ENCODE measurements at regions not wholly inside any gene's neighbourhood (a gene's known extent, or its start where the extent isn't known, plus 50 kb on each side); places are given as distances from the start of the nearest gene placed in this dataset.
"Not testable (repeated sequence)": the region's sequence is repeated elsewhere in the genome, so short reads cannot be mapped to it uniquely, and the experiment has no call there.

- no peak for DNase-seq
These were observed 113.9 kb downstream of the SNRPN start for GRCh38 chr15:25068696-25069095.

DNA sequence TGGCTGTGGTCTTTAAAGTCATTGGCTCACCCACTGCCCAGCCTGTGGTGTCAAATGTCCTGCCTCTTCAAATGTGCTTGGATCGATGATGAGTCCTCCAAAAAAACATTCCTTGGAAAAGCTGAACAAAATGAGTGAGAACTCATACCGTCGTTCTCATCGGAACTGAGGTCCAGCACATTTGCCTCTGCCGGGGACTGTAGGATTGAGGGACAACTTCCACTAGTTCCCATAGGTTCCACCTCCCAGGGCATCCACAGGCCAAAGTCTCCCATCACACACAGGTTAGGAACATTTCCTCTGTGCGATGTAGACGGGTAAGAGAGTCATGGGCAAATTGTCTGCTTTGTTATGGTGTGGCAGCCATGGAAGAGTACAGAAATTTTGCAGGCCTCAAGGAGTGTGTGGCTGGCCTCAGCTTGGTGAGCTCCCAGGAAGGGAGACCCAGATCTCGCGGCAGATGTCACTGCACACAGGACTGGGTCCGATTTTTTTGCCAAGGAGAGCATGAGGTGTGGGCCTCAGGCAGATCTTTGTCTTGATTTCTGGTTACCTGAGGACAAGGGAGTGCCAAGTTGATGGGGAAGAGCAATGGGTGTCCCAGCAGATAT, 115.7 kb downstream of the SNRPN start:
- DNase-seq, result no peak

- DNase-seq, result no peak
These were observed 118.2 kb downstream of the SNRPN start for GRCh38 chr15:25072857-25073476.

- DNase-seq, result no peak
These were observed 132.3 kb downstream of the SNRPN start for GRCh38 chr15:25087137-25087536.

DNA sequence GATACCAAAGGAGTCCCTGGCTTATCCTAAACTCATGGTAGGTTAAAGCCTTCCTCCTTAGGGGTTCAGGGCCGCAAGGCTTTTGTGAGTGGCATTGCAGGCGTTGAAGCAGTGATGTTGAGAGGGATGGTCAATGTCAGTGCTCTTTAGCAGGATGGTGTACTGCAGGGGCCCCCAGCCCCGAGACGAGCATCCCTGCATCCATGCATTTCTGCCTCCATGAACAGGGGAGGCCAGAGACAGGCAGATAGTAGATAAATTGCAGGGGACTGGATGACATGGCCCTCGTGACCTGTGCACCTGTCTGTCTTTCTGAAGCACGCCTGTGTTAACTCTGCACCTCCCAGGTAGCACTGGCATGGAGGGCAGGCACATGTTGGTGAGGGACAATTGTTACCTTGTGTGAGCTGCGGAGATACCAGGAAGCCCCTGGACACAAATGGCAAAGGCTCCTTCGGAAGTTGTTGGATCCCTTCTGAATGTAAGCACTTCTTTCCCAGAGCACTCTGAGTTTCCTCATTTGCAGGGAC, 133.5 kb downstream of the SNRPN start:
- DNase-seq, result no peak

- no peak for DNase-seq
These were observed 134.8 kb downstream of the SNRPN start for GRCh38 chr15:25089577-25089976.

GRCh38 chr15:25090073-25090733, 135.4 kb downstream of the SNRPN start:
- no peak for DNase-seq

GRCh38 chr15:25091421-25092158, 136.8 kb downstream of the SNRPN start:
- no peak for DNase-seq

DNA sequence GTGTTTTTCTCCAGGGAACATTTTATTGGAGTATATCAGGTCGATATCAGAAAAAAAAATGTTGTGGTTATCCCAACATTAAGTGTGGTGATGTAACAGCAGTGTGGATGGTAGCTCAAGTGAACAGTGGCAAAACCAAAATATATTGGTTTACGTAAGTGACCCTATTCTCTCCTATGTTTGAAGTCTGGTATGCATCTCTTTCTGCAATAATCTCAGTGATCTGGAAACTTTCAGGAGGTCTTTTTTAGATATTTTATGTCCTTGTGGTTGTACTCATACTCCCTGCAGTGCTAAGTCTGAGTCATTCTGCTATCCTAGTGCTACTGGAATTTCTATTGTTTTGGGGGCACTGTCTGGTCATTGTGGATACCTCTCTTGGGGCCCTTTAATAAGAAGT, 137.9 kb downstream of the SNRPN start:
- DNase-seq, result no peak

- DNase-seq, result no peak
These were observed 138.8 kb downstream of the SNRPN start for GRCh38 chr15:25093455-25094029.

GRCh38 chr15:25094066-25094465, 139.3 kb downstream of the SNRPN start:
- DNase-seq, result no peak

GRCh38 chr15:25094519-25094918, 139.7 kb downstream of the SNRPN start:
- DNase-seq, result no peak

GRCh38 chr15:25095179-25095578, 140.4 kb downstream of the SNRPN start:
- no peak for DNase-seq

GRCh38 chr15:25099966-25100365, 145.2 kb downstream of the SNRPN start:
- DNase-seq, result not testable (repeated sequence)

GRCh38 chr15:25106209-25106608, 151.4 kb downstream of the SNRPN start:
- DNase-seq, result no peak

GRCh38 chr15:25133804-25134203, 179.0 kb downstream of the SNRPN start:
- DNase-seq, result no peak

DNA sequence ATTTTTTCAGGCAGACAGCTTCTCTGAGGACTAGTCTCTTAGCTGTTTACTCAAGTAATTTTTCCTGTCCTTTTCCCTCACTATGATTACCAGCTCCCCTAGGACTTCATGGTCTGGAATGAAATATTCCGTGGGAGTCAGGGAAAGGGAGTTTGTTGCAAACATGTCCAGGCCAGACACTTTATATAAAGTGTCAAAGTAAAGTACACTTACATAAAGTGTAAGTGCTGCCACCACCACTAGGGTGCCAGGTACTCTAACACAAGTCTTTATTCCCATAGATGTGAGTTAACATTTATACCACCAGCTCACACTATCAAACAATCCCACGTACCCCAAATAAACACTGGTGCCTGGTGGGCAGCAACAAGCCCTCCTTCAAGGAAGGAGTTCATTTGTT, 179.8 kb downstream of the SNRPN start:
- DNase-seq, result no peak

GRCh38 chr15:25136119-25136518, 181.3 kb downstream of the SNRPN start:
- DNase-seq, result no peak

DNA sequence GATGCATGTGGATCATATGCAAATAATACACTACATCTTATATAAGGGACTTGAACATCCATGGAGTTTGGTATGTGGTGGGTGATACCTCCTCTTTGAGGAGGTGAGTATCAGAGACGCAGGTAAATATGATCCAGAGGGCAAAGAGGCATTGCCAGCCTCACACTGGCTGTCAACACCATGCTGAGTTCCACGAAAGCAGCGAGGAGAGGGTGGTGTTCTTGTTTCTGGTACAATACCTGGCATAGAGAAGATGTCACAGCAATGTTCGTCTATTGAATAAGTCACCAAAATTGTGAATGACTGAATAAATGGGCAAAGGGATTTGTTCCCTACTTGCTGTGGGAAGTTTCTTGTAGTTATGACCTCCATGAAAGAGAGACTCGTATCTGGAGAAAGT, 182.2 kb downstream of the SNRPN start:
- DNase-seq, result no peak

GRCh38 chr15:25169318-25169717, 214.5 kb downstream of the SNRPN start:
- no peak for DNase-seq

DNA sequence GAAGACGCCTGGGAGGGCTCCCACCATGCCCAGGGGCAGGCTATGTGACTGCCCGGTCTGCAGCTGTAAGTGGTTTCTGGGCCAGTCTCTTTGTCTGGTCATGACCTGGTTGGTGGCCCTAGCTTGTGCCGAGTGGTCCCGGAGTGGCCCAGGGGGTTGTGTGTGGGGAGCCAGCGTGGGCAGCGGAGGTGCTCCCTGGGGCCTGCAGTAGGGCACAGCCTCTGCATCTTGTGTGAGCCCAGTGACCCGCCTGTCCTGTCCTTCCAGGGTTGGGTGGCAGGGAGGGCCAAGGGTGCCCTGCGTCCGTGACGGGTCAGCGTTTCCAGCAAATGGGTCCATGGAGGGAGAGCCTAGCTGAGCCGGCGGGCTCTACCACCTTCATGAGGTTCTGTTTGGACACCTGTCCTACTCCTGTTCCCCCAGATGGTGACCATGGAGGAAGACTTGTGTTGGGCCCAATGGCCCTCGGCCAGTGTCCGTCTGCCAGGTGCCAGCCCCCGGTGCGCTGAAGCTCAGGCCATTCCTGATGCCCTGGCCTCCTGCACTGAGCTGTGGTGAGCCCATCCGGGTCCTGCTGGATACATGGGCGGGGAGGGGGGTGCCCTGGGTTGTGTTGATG, 215.4 kb downstream of the SNRPN start:
- peak in 2 of 5 donors; percentile 1 to 8 for DNase-seq

GRCh38 chr15:25170781-25171110, 216.0 kb downstream of the SNRPN start:
- DNase-seq, result peak in 1 of 5 donors; percentile 4

Data from T-helper 1 cell (primary cell).